DMS153 (cell line): ENCODE measurements at regions not wholly inside any gene's neighbourhood (a gene's known extent, or its start where the extent isn't known, plus 50 kb on each side); places are given as distances from the start of the nearest gene placed in this dataset.
"Not testable (repeated sequence)": the region's sequence is repeated elsewhere in the genome, so short reads cannot be mapped to it uniquely, and the experiment has no call there.

ENCODE experiments used
- DNase-seq: peaks from one replicate; lab custom pipeline; 2025; lab: John Stamatoyannopoulos, UW

DNA sequence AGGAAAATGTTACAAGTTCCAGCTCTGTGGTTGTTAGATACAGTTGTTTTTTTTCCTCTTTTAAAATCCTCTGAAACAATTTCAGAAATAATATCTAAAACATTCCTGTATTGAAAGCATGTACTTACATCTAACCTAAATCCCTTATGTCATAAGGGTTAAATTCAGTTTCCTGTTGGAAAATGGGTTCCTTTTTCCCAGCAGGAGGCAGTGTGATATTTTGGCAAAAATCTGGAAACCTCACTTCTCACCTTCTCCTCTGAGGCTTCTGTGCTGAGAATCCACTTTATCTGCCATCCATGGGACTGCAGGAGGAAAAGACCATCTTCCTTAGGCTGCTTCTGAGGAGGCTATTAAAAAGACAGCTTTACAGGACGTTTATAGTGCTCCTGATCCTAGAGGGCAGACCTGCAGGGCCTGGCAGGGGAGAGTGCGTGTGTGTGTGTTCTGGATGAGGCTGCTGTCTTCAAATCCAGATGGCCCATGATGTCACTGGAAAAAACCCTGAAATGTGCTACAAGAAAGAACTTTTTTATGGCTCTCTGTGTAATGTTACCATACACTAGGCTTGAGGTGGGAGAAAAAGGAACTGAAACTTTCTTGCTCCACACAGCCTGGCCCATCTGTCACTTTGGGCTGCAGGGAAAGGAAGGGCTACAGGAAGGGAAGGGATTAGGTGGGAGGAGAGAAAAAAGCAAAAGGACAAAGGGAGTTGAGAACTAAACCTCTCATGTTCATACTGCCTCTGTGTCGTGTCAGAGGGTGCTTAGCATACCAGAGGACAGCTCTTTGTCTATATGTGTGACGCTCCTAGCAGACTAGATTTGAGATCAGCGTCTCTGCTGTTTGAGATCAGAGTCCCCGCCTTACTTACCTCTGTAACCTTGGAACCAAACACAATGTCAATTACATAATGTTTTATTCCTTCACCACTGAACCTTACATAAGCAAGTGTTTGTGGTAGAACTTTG is 379.2 kb upstream of the SPAG17 start:
- peak; percentile 0 for DNase-seq

DNA sequence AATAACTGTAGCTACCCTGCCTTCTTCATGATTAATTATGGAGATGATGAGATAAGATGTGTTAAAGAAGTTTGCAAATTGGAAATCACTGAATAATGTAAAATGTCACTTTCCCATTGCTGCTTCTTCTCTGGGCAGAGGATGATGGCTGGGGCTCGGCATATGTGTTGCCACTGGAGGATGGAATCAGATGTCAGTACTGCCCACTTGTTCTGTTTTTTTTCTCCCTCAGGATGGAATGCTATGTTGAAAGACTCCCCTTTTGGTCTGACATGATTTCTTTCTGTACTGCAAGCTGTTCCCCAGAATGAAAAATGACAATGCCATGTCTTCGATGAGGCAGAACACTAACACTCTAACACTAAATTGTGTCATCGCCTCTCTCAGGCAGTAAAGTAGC is 373.9 kb upstream of the SPAG17 start:
- DNase-seq: no peak

DNA sequence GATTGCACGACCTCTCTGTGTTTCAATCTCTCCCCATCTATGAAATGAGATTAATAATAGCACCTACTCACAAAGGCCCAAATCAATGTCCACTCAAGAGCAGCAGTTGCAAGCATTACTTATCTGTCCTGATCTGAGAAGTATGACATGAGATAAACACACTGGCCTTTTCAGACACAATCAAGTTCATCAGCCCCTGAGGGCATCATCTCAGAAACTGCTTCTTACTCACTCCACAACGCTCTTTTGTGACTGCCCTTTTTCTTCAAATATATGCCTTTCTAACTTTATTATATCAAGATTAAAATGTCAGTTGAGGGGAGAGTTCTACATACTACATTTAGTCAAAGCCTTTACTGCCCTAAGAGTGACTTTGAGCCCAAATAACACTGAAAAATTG is 371.9 kb upstream of the SPAG17 start:
- no peak for DNase-seq

DNA sequence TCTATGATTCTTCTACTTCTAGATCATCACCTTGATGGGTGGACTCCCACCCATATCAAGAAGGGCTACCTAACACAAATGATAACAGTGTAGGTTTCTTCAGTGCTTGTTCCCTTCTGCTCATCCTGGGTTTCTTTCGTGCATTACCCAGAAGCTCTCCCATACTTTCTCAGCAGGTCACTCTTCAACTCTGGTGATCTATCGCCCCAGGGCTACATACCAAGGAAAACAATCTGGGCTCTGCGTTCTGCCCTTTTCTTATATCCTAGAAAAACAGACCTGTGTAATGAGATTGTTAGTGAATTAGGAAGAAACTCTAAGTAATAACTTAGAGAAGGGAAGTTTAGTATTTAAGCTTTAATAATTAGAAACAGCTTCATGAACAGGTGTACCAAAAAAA is 370.6 kb upstream of the SPAG17 start:
- no peak for DNase-seq

DNA sequence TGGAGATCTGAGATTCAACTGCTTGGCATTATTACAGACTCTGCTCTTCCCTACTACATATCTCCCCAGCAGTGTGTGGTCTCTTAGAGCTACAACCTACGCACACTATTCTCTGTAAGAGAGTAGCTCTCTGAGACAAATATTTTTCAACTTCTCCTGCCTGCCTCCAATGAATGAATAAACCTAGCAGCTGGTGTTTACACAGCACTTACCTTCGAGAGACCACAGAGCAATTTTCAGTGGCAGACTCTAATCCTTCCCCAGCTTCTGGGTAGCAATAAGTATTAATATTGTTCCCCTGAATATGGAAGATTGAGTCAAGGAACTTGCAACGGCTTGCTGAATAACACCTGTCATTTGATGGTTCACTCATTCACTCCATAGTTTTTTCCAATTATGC is 350.9 kb upstream of the SPAG17 start:
- DNase-seq: peak; percentile 33

DNA sequence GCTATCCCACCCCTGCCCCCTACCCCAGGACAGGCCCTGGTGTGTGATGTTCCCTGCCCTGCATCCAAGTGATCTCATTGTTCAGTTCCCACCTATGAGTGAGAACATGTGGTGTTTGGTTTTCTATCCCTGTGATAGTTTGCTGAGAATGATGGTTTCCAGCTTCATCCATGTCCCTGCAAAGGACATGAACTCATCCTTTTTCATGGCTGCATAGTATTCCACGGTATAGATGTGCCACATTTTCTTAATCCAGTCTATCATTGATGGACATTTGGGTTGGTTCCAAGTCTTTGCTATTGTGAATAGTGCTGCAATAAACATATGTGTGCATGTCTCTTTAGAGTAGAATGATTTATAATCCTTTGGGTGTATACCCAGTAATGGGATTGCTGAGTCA is 326.9 kb upstream of the SPAG17 start:
- DNase-seq: not testable (repeated sequence)

DNA sequence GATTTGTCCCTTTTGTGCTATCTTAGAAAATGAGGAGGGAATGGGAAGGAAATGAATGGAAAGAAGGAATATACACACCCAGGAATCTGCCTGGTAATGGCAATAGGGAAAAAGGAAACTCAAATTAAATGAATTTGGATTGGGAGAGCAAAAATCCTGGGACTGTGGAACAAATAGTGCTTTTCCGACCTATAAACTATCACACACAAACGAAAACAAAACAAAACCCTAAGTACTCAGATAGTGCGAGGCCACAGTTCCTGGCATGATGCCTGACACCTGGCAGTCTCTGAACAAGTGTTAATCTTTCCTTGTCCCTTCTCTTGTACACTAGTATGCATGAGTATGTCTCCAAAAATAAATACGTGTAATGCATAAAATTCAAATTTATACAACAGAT is 319.8 kb upstream of the SPAG17 start:
- no peak for DNase-seq

DNA sequence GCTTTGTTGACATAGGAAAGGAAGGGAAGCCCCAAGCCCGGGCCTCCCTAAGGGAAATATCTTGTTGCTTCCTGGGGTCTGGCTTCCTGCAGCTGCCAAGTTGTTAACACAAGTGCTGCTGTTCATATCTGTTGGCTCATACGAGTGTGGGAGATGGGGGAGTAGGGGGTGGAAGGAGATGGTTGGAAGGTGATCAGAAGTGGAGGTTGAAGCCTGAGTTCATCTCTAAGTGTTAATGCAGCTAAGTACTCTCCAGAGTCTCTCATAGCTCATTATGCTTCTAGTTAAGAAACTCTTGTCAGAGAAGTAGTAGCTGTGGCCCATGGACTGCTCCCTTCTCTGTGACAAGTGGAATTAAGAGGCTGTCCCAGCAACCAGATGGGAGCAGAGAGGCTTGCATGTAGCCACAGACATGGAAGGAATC is 319.2 kb upstream of the SPAG17 start:
- DNase-seq: peak; percentile 38

DNA sequence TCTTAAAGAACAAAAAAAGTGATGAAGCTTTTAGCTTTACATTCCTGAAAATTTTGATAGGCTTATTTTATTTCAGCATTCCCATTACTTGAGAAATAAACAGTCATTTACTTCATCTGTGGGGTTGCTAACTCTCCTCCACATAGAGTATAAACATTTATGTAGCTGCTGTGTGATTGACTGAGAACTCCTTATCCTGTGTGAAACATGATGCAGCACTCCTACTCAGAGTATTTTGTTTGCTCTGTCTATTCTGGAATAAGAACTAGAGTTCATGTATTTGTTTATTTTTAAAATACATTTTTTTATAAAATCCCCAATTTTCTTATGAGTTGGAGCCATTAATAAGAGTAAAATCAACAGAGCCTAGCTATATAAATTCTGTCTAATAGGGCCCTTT is 318.7 kb upstream of the SPAG17 start:
- no peak for DNase-seq

DNA sequence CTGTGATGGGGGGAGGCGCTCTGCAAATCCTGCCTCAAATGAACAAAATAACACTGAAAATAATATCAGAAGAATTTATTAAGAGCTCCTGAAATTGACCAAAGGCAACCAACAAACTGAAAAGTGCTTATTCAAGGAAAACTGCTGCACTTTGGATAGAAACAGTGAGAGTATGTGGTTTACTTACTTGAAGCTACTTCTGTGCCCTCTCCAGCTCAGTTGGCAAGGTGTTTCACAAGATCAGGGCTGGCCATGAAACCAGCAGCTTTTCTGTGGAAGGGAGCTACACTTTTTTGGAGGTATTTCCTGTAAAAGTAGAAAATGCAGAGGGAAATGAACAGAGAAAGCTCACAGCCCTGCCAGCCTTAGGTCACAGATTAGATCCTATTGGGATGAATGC is 310.0 kb upstream of the SPAG17 start:
- DNase-seq: no peak

DNA sequence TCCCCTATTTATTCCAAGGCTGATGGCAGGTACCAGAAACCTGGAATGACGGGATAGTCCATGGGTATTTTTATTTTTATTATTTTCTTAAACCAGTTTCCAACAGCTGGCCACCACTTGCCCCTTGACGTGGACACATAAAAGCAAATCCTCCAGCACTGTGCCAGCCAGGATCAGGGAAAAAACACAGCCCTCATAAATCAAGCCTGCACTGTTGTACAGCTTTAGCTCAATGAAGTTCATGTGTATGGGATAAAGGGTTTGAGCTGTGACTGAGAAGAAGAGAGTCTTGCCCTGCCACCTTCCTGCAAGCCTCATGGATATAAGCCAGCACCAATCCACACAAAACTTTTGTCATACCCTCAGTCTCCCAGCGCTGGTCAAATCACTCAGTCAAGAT is 303.8 kb upstream of the SPAG17 start:
- no peak for DNase-seq

DNA sequence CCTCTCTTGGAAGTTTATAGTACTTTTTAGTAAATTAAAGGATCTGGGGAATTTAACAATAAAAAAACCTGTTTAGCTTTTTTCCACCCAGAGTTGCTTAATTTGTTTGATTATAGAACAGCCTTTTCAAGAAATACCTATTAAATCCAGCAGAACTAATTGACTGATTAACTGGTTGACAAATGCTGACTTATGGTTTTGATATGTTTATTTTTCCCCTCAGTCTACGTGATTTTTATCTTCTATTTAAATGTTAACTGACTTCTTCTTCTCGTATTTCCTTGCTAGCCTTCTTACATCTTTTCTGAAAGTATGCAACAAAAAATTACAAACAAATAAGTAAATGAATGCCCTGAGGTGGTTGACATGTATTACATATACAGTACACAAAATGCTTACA is 302.9 kb upstream of the SPAG17 start:
- DNase-seq: no peak

DNA sequence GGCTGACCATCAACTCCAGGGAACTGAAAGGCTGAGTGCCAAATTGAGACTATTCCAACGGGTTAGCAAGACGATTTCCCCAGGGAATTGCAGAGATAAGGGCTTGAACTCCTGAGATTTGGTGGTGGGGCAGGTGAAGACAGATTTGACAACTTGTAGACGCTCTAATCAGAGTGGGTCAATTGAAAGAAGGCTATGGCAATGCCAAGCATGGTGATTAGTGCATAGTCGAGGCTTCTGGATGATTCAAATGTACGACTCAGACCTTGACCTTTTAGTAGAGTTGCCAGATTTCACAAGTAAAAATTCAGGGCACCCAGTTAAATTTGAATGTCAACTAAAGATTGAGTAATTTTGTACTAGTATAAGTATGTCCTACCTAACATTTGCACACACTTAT is 302.1 kb upstream of the SPAG17 start:
- no peak for DNase-seq

DNA sequence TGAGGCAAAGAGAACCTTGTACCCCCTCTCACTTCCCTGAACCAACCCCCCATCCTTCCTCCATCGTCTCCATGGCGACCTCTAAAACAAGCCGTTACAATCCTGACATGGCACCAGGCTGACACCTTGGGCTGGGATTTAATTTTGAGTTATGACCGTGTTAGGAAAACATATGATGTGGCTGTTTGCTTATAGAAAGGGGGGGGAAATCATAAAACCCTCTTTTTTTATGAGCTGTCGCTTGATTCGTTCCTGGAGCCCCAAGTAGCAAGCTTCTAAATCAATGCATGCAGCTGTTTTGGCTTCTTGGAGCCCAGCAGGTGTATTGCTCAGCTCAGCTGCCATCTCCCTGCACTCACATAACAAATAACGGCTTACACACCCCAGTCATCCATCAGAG is 301.2 kb upstream of the SPAG17 start:
- peak; percentile 53 for DNase-seq

DNA sequence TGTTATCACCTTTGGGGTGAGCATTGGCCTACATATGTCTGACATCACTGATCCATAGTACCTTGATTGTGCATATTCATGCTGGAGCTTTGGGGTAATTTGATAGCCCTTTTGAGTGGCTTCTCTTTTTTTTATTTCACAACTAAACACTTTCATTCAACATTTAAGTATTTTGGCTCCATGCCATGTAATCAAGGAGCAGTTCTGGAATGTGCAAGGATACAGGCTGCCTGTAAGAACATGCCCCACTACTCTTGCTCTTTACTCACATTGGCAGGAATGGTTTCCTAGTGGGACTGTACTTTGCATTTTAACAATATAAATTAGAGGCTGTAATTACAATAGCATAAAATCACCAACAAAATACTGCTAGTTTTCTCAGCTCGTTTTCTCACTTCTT is 300.7 kb upstream of the SPAG17 start:
- peak; percentile 48 for DNase-seq

DNA sequence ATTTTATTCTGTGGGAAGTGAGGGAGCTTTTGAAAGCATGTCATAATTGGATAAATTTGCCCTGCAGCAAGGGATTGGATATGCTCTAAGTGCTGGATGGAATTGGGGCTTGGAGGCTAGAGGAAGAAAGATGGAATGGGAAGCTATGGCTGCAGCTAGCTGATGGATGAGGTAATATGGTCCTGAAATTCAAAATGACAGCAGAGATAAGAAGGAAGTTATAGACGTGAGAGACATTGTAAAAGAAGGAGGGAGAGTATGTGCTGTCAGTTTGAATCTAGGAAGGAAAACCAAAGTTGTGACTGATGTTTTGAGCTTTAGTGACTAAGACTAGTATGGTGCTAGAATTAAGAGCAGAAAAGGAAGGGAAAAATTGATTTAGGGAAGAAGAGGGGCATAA is 299.9 kb upstream of the SPAG17 start:
- no peak for DNase-seq

DNA sequence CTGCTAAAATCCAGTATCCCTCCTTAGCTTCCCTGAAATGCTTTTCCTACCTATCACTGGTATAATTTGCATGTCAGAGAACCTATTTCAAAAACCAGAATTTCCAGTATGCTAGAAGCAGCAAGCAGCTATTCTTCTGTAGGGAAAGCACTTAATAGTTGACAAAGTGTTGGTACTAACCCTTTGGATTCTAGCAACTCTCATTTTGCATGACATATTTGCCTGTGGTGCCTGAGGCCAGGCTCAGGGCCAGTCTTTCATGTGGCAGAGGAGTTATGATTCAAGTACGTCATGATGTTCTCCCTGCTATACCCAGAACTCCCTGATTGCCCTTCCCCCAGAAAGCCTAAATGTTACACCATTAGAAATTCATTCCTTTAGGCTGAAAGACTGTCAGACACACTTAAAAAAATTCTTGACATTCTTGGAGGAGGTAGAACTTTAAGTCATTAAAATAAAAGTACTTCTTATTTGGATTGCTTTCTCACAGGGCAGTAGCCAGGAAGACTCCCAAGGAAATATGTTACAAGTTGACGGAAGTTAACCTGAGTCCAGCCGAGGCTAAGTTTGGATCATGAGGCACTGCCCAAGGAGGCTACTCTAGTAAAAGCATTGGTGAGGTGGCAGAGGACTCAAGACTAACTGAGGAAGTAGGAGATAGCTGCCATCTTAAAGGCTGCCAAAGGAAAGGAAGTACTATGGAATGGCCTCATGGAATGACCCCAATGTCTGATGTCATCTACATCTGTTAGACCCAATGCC is 298.4 kb upstream of the SPAG17 start:
- DNase-seq: no peak

DNA sequence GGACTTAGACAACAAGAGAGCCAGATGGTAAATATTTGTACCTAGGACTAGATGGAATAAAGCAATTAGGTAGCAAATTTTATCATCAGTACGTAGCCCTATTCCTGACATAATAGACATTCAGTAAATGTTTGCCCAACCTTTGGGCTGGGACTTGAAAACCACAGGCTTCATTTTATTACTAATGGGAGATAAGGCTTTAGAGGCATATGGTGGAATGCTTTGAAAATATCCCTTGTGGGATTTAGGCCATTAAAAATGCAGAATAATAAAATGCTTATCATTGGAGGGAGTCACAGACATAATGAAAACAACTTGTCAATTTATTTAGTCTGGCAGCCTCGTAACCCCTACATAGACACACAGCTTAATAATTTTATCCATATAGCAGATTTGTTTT is 296.1 kb upstream of the SPAG17 start:
- peak; percentile 62 for DNase-seq

DNA sequence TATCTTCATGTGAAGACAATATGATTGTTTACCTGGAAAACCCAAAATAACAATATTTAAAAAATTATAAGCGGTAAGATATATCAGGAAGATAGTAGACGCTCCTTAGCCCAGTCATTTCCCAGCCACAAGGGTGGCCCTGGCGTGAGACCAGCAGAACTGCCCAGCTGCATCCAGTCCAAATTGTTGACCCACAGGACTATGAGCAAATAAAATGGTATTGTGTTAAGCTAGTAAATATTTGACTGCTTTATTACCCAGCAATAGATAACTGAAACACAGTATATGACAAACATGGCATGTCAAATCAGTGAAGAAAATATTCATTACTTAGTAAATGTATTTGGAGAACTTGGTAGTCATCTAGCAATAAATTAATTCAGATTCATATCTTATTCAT is 294.3 kb upstream of the SPAG17 start:
- peak; percentile 45 for DNase-seq

DNA sequence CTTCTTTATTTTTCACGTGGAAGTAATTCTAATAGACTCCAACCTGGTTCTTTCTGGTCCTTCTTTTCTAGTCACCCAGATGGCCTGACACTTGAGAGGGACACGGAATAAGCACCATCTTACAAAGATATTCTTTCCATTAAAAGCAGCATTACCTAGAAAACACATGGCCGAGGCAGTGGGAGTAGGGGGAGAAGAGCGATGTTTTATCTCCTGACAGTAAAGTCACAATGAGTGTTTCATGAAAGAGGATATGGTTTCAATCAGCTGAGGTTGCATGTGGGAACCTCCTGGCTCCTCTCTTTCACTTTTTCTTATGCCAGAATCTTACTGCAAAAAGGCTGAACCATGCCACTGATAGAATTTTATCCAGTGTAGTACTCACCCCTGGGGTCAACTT is 288.8 kb upstream of the SPAG17 start:
- no peak for DNase-seq

DNA sequence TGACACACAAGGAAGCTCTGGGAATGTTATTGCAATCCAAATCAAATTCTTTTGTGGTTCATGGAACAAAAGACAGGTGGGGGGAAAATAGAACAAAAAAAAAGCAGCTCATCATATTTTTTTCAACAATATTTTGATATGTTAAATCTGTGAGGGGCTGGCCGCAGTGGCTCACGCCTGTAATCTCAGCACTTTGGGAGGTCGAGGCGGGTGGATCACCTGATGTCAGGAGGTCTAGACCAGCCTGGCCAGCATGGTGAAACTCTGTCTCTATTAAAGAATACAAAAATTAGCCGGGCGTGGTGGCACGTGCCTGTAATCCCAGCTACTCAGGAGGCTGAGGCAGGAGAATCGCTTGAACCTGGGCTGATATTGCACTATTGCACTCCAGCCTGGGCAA is 279.4 kb upstream of the SPAG17 start:
- not testable (repeated sequence) for DNase-seq

DNA sequence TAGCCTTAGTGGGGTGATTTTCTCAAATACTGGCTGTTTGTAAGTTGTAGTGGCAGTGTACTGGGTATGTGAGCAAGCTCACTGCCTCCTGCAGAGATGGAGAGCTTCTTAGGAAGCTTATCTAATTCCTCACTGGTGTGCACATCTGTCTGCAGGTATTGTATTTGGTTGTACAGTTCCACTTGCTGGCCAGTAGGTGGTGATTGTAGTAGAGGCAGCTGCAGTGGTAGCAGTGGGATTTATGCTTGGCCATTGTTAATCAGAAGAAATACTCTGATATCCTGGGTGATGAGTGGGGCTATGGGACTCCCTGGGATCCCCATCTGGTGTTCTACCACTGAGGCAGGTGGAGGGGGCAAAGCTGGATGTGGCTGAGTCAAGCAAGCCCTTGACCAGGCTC is 276.1 kb upstream of the SPAG17 start:
- no peak for DNase-seq

DNA sequence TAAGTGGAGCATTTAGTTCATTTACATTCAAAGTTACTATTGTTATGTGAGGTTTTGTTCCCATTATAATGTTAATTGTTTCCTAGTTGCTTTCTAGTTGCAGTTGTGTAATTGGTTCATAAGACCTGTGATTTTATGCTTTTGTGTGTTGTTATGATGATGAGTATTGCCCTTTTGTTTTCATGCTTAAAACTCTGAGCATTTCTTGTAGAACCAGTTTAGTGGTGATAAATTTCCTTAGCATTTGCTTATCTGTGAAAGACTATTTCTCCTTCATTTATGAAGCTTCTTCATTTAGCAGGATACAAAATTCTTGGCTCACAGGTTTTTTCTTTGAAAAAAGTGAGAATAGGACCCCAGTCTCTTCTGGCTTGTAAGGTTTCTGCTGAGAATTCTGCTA is 274.8 kb upstream of the SPAG17 start:
- DNase-seq: no peak
